HEK293 (cell line): ENCODE measurements at regions not wholly inside any gene's neighbourhood (a gene's known extent, or its start where the extent isn't known, plus 50 kb on each side); places are given as distances from the start of the nearest gene placed in this dataset.

ENCODE experiments used
- CTCF ChIA-PET: fragments of 350-600 bp; formaldehyde crosslinking; extraction: SDS; loops from one replicate; lab custom pipeline; 2021; ENCODE audit warnings: antibody characterized with exemption; lab: Yijun Ruan, JAX
- POLR2A ChIA-PET: fragments of 300-600 bp; formaldehyde crosslinking; extraction: SDS; loops from one replicate; lab custom pipeline; 2020; ENCODE audit warnings: antibody characterized with exemption, inconsistent platforms; lab: Yijun Ruan, JAX
- H3K27ac ChIP-seq: fragments of 200-500 bp; sonication (Bioruptor generic); 2 replicates; pipeline ENCODE4 v1.5.1; 2014; ENCODE audit warnings: low read depth, low read length, control low read depth, inconsistent platforms; ENCODE audit errors: extremely low read depth
- H3K36me3 ChIP-seq, 2 experiments: fragments of 200-500 bp in 1 of 2; sonication (Bioruptor generic) in 1 of 2; 1 replicate in 1 of 2; 2 replicates in 1 of 2; pipeline ENCODE4 v1.5.1; 2014 to 2017; ENCODE audit warnings: inconsistent platforms in 2 of 2, low read length in 2 of 2; ENCODE audit not compliant: control insufficient read depth in 2 of 2, insufficient read depth in 1 of 2
- H3K4me1 ChIP-seq: fragments of 200-500 bp; sonication (Bioruptor generic); 2 replicates; pipeline ENCODE4 v1.5.1; 2014; ENCODE audit warnings: mild to moderate bottlenecking, low read length, inconsistent platforms; ENCODE audit not compliant: control insufficient read depth, insufficient read depth
- H3K4me3 ChIP-seq: 2 replicates; pipeline ENCODE4 v1.5.1; 2011; ENCODE audit warnings: low read depth, mild to moderate bottlenecking, control low read depth, low read length, moderate library complexity
- H3K9me3 ChIP-seq: fragments of 200-500 bp; sonication (Bioruptor generic); 2 replicates; pipeline ENCODE4 v1.5.1; 2014; ENCODE audit warnings: low read depth, low read length, inconsistent platforms; ENCODE audit not compliant: control insufficient read depth, insufficient read depth
- HOXC10 ChIP-seq: sonication (generic); formaldehyde crosslinking; IDR thresholded peaks from 2 replicates; pipeline ENCODE4 v1.8.1; 2023; ENCODE audit warnings: mild to moderate bottlenecking, missing genetic modification reagents
- KLF10 ChIP-seq: fragments of 450-650 bp; IDR thresholded peaks from 2 replicates; pipeline ENCODE4 v1.5.1; 2018; ENCODE audit warnings: missing biosample characterization, mild to moderate bottlenecking, missing genetic modification characterization
- ZNF184 ChIP-seq: fragments of 450-650 bp; IDR thresholded peaks from 2 replicates; pipeline ENCODE4 v1.5.1; 2018; ENCODE audit warnings: missing biosample characterization, mild to moderate bottlenecking, missing genetic modification characterization
- ZNF202 ChIP-seq: fragments of 450-650 bp; formaldehyde crosslinking; IDR thresholded peaks from 2 replicates; pipeline ENCODE4 v1.5.1; 2016; ENCODE audit warnings: missing biosample characterization, missing genetic modification characterization, borderline replicate concordance
- ZNF24 ChIP-seq: fragments of 450-650 bp; formaldehyde crosslinking; IDR thresholded peaks from 2 replicates; pipeline ENCODE4 v1.5.1; 2016; ENCODE audit warnings: missing biosample characterization, missing genetic modification characterization
- ZNF266 ChIP-seq: fragments of 450-650 bp; formaldehyde crosslinking; IDR thresholded peaks from 2 replicates; pipeline ENCODE4 v1.5.1; 2016; ENCODE audit warnings: missing biosample characterization, missing genetic modification characterization, low read depth
- ZNF354C ChIP-seq: fragments of 450-650 bp; formaldehyde crosslinking; IDR thresholded peaks from 2 replicates; pipeline ENCODE4 v1.5.1; 2016; ENCODE audit warnings: missing biosample characterization, missing genetic modification characterization, low read depth, borderline replicate concordance
- ZNF394 ChIP-seq: fragments of 450-650 bp; formaldehyde crosslinking; IDR thresholded peaks from 2 replicates; pipeline ENCODE4 v1.5.1; 2016; ENCODE audit warnings: missing biosample characterization, missing genetic modification characterization, mild to moderate bottlenecking, moderate library complexity, borderline replicate concordance
- ZNF571 ChIP-seq: fragments of 450-650 bp; formaldehyde crosslinking; IDR thresholded peaks from 2 replicates; pipeline ENCODE4 v1.5.0; 2017; ENCODE audit warnings: missing biosample characterization, missing genetic modification characterization
- ZNF747 ChIP-seq: fragments of 450-650 bp; formaldehyde crosslinking; IDR thresholded peaks from 2 replicates; pipeline ENCODE4 v1.5.1; 2016; ENCODE audit warnings: missing biosample characterization, missing genetic modification characterization
- ZNF768 ChIP-seq: fragments of 450-650 bp; formaldehyde crosslinking; IDR thresholded peaks from 2 replicates; pipeline ENCODE4 v1.5.1; 2018; ENCODE audit warnings: missing biosample characterization, mild to moderate bottlenecking, missing genetic modification characterization
- ZNF830 ChIP-seq: fragments of 450-650 bp; IDR thresholded peaks from 2 replicates; pipeline ENCODE4 v1.5.0; 2018; ENCODE audit warnings: missing biosample characterization, missing genetic modification characterization, low read depth, mild to moderate bottlenecking, moderate library complexity
- TF ChIP-seq, protein P1 (sequence below): fragments of 450-650 bp; formaldehyde crosslinking; IDR thresholded peaks from 2 replicates; pipeline ENCODE4 v1.5.1; 2016; ENCODE audit warnings: missing biosample characterization, missing genetic modification characterization
- TF ChIP-seq, protein P2 (sequence below): fragments of 450-650 bp; formaldehyde crosslinking; IDR thresholded peaks from 2 replicates; pipeline ENCODE4 v1.5.1; 2016; ENCODE audit warnings: missing biosample characterization, missing genetic modification characterization, borderline replicate concordance
- TF ChIP-seq, protein P3 (sequence below): fragments of 450-650 bp; formaldehyde crosslinking; conservative IDR thresholded peaks from 2 replicates; pipeline ENCODE4 v1.5.1; 2016; ENCODE audit warnings: low read depth, missing biosample characterization, missing genetic modification characterization
- TF ChIP-seq, protein P4 (sequence below): fragments of 450-650 bp; formaldehyde crosslinking; IDR thresholded peaks from 2 replicates; pipeline ENCODE4 v1.5.1; 2016; ENCODE audit warnings: missing biosample characterization, missing genetic modification characterization
- TF ChIP-seq, protein P5 (sequence below): fragments of 450-650 bp; formaldehyde crosslinking; IDR thresholded peaks from 2 replicates; pipeline ENCODE4 v1.5.1; 2016; ENCODE audit warnings: missing biosample characterization, missing genetic modification characterization

DNA sequence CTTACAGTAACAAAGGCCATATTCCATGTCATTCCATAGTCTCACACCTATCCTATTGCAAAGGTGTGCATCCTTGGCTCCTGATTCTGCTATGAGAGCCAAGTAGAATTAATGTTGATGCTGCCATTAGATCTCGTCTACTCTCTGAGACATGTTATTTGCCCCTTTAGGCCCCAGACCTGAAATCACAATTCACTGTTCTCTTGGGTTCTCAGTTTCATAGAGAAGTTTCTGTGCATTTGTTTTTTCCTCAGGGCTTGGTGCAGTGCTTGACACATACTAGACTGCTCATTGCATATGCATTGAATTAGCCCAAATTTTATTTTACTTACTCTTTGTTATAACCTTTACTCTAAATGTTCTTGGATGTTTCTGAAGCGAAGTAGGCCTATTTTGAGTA is 265.7 kb downstream of the JRKL start (continued):
- TF ChIP-seq, protein P1, sequence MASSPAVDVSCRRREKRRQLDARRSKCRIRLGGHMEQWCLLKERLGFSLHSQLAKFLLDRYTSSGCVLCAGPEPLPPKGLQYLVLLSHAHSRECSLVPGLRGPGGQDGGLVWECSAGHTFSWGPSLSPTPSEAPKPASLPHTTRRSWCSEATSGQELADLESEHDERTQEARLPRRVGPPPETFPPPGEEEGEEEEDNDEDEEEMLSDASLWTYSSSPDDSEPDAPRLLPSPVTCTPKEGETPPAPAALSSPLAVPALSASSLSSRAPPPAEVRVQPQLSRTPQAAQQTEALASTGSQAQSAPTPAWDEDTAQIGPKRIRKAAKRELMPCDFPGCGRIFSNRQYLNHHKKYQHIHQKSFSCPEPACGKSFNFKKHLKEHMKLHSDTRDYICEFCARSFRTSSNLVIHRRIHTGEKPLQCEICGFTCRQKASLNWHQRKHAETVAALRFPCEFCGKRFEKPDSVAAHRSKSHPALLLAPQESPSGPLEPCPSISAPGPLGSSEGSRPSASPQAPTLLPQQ, result no peak

- H3K36me3 ChIP-seq, result no peaks in the 10 kb centered on the region
- no peak overlapping the region for H3K4me3 ChIP-seq
- H3K4me1 ChIP-seq, result no peaks in the 10 kb centered on the region
- no peak overlapping the region for H3K27ac ChIP-seq
- TF ChIP-seq, protein P2, sequence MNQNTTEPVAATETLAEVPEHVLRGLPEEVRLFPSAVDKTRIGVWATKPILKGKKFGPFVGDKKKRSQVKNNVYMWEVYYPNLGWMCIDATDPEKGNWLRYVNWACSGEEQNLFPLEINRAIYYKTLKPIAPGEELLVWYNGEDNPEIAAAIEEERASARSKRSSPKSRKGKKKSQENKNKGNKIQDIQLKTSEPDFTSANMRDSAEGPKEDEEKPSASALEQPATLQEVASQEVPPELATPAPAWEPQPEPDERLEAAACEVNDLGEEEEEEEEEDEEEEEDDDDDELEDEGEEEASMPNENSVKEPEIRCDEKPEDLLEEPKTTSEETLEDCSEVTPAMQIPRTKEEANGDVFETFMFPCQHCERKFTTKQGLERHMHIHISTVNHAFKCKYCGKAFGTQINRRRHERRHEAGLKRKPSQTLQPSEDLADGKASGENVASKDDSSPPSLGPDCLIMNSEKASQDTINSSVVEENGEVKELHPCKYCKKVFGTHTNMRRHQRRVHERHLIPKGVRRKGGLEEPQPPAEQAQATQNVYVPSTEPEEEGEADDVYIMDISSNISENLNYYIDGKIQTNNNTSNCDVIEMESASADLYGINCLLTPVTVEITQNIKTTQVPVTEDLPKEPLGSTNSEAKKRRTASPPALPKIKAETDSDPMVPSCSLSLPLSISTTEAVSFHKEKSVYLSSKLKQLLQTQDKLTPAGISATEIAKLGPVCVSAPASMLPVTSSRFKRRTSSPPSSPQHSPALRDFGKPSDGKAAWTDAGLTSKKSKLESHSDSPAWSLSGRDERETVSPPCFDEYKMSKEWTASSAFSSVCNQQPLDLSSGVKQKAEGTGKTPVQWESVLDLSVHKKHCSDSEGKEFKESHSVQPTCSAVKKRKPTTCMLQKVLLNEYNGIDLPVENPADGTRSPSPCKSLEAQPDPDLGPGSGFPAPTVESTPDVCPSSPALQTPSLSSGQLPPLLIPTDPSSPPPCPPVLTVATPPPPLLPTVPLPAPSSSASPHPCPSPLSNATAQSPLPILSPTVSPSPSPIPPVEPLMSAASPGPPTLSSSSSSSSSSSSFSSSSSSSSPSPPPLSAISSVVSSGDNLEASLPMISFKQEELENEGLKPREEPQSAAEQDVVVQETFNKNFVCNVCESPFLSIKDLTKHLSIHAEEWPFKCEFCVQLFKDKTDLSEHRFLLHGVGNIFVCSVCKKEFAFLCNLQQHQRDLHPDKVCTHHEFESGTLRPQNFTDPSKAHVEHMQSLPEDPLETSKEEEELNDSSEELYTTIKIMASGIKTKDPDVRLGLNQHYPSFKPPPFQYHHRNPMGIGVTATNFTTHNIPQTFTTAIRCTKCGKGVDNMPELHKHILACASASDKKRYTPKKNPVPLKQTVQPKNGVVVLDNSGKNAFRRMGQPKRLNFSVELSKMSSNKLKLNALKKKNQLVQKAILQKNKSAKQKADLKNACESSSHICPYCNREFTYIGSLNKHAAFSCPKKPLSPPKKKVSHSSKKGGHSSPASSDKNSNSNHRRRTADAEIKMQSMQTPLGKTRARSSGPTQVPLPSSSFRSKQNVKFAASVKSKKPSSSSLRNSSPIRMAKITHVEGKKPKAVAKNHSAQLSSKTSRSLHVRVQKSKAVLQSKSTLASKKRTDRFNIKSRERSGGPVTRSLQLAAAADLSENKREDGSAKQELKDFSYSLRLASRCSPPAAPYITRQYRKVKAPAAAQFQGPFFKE, result no peak
- TF ChIP-seq ZNF202 (tag by site-specific recombination) (no peak), ZNF571 (tag by site-specific recombination) (no peak), ZNF184 (tag by site-specific recombination) (no peak), HOXC10 (no peak), ZNF394 (tag by site-specific recombination) (no peak), ZNF354C (tag by site-specific recombination) (no peak), ZNF24 (tag by site-specific recombination) (no peak)
- TF ChIP-seq, protein P3, sequence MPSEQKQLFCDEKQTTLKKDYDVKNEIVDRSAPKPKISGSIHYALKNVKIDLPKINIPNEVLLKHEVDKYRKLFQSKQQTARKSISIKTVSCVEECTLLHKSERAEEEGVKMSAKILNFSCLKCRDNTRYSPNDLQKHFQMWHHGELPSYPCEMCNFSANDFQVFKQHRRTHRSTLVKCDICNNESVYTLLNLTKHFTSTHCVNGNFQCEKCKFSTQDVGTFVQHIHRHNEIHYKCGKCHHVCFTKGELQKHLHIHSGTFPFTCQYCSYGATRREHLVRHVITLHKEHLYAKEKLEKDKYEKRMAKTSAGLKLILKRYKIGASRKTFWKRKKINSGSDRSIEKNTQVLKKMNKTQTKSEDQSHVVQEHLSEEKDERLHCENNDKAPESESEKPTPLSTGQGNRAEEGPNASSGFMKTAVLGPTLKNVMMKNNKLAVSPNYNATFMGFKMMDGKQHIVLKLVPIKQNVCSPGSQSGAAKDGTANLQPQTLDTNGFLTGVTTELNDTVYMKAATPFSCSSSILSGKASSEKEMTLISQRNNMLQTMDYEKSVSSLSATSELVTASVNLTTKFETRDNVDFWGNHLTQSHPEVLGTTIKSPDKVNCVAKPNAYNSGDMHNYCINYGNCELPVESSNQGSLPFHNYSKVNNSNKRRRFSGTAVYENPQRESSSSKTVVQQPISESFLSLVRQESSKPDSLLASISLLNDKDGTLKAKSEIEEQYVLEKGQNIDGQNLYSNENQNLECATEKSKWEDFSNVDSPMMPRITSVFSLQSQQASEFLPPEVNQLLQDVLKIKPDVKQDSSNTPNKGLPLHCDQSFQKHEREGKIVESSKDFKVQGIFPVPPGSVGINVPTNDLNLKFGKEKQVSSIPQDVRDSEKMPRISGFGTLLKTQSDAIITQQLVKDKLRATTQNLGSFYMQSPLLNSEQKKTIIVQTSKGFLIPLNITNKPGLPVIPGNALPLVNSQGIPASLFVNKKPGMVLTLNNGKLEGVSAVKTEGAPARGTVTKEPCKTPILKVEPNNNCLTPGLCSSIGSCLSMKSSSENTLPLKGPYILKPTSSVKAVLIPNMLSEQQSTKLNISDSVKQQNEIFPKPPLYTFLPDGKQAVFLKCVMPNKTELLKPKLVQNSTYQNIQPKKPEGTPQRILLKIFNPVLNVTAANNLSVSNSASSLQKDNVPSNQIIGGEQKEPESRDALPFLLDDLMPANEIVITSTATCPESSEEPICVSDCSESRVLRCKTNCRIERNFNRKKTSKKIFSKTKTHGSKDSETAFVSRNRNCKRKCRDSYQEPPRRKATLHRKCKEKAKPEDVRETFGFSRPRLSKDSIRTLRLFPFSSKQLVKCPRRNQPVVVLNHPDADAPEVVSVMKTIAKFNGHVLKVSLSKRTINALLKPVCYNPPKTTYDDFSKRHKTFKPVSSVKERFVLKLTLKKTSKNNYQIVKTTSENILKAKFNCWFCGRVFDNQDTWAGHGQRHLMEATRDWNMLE, result no peak
- TF ChIP-seq, all 188 proteins: peak for 0
- POLR2A ChIA-PET, result no interaction called here
- H3K9me3 ChIP-seq, result no peaks in the 10 kb centered on the region
- CTCF ChIA-PET, result no interaction called here
Observed at GRCh38 chr11:96658436-96658835, 268.6 kb downstream of the JRKL start.

GRCh38 chr11:96664110-96664509 is 274.3 kb downstream of the JRKL start:
- CTCF ChIA-PET, result no interaction called here
- Histone ChIP-seq H3K36me3 (no peaks in the 10 kb centered on the region), H3K27ac (no peak overlapping the region), H3K9me3 (no peaks in the 10 kb centered on the region), H3K4me3 (no peak overlapping the region), H3K4me1 (no peaks in the 10 kb centered on the region)
- POLR2A ChIA-PET, result no interaction called here
- TF ChIP-seq ZNF830 (tag by site-specific recombination), result no peak
- TF ChIP-seq, protein P4, sequence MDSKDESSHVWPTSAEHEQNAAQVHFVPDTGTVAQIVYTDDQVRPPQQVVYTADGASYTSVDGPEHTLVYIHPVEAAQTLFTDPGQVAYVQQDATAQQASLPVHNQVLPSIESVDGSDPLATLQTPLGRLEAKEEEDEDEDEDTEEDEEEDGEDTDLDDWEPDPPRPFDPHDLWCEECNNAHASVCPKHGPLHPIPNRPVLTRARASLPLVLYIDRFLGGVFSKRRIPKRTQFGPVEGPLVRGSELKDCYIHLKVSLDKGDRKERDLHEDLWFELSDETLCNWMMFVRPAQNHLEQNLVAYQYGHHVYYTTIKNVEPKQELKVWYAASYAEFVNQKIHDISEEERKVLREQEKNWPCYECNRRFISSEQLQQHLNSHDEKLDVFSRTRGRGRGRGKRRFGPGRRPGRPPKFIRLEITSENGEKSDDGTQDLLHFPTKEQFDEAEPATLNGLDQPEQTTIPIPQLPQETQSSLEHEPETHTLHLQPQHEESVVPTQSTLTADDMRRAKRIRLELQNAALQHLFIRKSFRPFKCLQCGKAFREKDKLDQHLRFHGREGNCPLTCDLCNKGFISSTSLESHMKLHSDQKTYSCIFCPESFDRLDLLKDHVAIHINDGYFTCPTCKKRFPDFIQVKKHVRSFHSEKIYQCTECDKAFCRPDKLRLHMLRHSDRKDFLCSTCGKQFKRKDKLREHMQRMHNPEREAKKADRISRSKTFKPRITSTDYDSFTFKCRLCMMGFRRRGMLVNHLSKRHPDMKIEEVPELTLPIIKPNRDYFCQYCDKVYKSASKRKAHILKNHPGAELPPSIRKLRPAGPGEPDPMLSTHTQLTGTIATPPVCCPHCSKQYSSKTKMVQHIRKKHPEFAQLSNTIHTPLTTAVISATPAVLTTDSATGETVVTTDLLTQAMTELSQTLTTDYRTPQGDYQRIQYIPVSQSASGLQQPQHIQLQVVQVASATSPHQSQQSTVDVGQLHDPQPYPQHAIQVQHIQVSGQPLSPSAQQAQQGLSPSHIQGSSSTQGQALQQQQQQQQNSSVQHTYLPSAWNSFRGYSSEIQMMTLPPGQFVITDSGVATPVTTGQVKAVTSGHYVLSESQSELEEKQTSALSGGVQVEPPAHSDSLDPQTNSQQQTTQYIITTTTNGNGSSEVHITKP (tag by site-specific recombination), result no peak
- TF ChIP-seq ZNF266 (tag by site-specific recombination), result no peak
- TF ChIP-seq KLF10 (tag by site-specific recombination), result no peak
- no peak for TF ChIP-seq ZNF747
- TF ChIP-seq ZNF768 (tag by site-specific recombination), result no peak
- TF ChIP-seq, protein P5, sequence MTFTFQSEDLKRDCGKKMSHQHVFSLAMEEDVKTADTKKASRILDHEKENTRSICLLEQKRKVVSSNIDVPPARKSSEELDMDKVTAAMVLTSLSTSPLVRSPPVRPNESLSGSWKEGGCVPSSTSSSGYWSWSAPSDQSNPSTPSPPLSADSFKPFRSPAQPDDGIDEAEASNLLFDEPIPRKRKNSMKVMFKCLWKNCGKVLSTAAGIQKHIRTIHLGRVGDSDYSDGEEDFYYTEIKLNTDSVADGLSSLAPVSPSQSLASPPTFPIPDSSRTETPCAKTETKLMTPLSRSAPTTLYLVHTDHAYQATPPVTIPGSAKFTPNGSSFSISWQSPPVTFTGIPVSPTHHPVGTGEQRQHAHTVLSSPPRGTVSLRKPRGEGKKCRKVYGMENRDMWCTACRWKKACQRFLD (tag by site-specific recombination), result no peak
